ENCODE measurements at regions not wholly inside any gene's neighbourhood (a gene's known extent, or its start where the extent isn't known, plus 50 kb on each side); places are given as distances from the start of the nearest gene placed in this dataset.

- H3K4ac ChIP-seq (replicated peaks; ENCODE audit: insufficient read length, low read depth, low read length), result no peak overlapping the region
- H2AK5ac ChIP-seq (ENCODE audit: low read depth, low read length), result no peak overlapping the region
- H3K27me3 ChIP-seq (replicated peaks in 1 of 4; ENCODE audit: control insufficient read depth in 3 of 4, extremely low read depth in 1 of 4, insufficient read depth in 3 of 4, low read length in 3 of 4), result no peaks in the 10 kb centered on the region
- H2BK120ac ChIP-seq (replicated peaks; ENCODE audit: low read depth, low read length), result no peak overlapping the region
- no peak overlapping the region for H3K4me2 ChIP-seq (ENCODE audit: insufficient read depth in 1 of 2, low read depth in 2 of 2, low read length in 2 of 2)
- WGBS, 2 experiments (ENCODE audit: extremely low coverage in 1 of 2, insufficient coverage in 1 of 2, insufficient read length in 1 of 2, insufficient replicate concordance in 2 of 2, low coverage in 1 of 2, low lambda C conversion rate in 2 of 2, missing lambda C conversion rate in 1 of 2), result 0% methylated on average over 1 of the region's 1 CpG; no CpG with 5 or more reads in 1 of the 2 experiments
- no peak overlapping the region for H3K4me3 ChIP-seq (ENCODE audit: extremely low read depth in 1 of 4, insufficient read depth in 2 of 4, low read depth in 3 of 4, low read length in 4 of 4)
- H2AFZ ChIP-seq (ENCODE audit: low read length), result no peak overlapping the region
- H3K14ac ChIP-seq (ENCODE audit: insufficient read length), result no peak overlapping the region
- H3K79me1 ChIP-seq (ENCODE audit: low read depth, low read length), result no peaks in the 10 kb centered on the region
- no peak overlapping the region for H4K8ac ChIP-seq (ENCODE audit: extremely low read depth, insufficient read depth, low read length)
- H3K23ac ChIP-seq (ENCODE audit: insufficient read length), result no peak overlapping the region
- no peak overlapping the region for H2BK15ac ChIP-seq (ENCODE audit: low read length)
- ChIA-PET POLR2A (ENCODE audit: partially characterized antibody) (no interaction called here), CTCF (ENCODE audit: partially characterized antibody) (interaction anchor here (1.0 to 2.3 kb wide), 3 partner anchors 9 to 240 kb away, joined by 3 to 10 read pairs (median 3); no protein-coding TSS in a partner anchor)
- no peak overlapping the region for H3K9ac ChIP-seq (replicated peaks in 1 of 4; ENCODE audit: extremely low read depth in 1 of 4, low read depth in 3 of 4, low read length in 3 of 4)
- H3K36me3 ChIP-seq (ENCODE audit: control insufficient read depth in 2 of 4, insufficient read depth in 4 of 4, low read length in 3 of 4), result no peaks in the 10 kb centered on the region
- no peaks in the 10 kb centered on the region for H3K9me3 ChIP-seq (ENCODE audit: insufficient read depth in 2 of 2, low read depth in 1 of 2, low read length in 1 of 2)
- no peaks in the 10 kb centered on the region for H3K79me2 ChIP-seq (ENCODE audit: control insufficient read depth in 1 of 2, insufficient read depth in 2 of 2, low read length in 2 of 2)
- no peak overlapping the region for H3K27ac ChIP-seq (ENCODE audit: low read depth, low read length)
- no peak overlapping the region for H2BK20ac ChIP-seq (ENCODE audit: low read length)
- no peak for TF ChIP-seq SIRT6 (IDR thresholded peaks at IDR 0.05; ENCODE audit: low read length)
- TF ChIP-seq CTBP2 (IDR thresholded peaks at IDR 0.05; ENCODE audit: borderline replicate concordance, insufficient read depth, insufficient read length, low read length), result no peak
- TF ChIP-seq ASH2L (IDR thresholded peaks at IDR 0.05; ENCODE audit: low read length), result no peak
- TF ChIP-seq YY1 (IDR thresholded peaks at IDR 0.05; ENCODE audit: low read depth, low read length), result no peak
- DNase-seq (ENCODE audit: low read depth in 1 of 2, low spot score in 2 of 2), result no peak
- H4K20me1 ChIP-seq (replicated peaks in 1 of 2; ENCODE audit: control insufficient read depth in 1 of 2, insufficient read depth in 2 of 2, low read length in 2 of 2), result no peaks in the 10 kb centered on the region
- no peak overlapping the region for H4K91ac ChIP-seq (replicated peaks; ENCODE audit: insufficient read length, low read length)
- FAIRE-seq, result no peak
- H4K5ac ChIP-seq (ENCODE audit: insufficient read length, low read depth, low read length), result no peak overlapping the region
- H3K23me2 ChIP-seq (ENCODE audit: low read depth, low read length), result no peaks in the 10 kb centered on the region
- no peak overlapping the region for H3K56ac ChIP-seq (replicated peaks; ENCODE audit: insufficient read length, low read depth, low read length)
- H3K18ac ChIP-seq (ENCODE audit: extremely low read depth, low read length), result no peak overlapping the region
- no peak overlapping the region for H2BK12ac ChIP-seq (ENCODE audit: low read depth, low read length)
- H2BK5ac ChIP-seq (ENCODE audit: low read depth, low read length), result no peak overlapping the region
- H3K4me1 ChIP-seq (replicated peaks in 1 of 4; ENCODE audit: control insufficient read depth in 3 of 4, insufficient read depth in 4 of 4, low read length in 3 of 4), result no peaks in the 10 kb centered on the region
Observed at GRCh38 chr13:76644906-76645305, 241.3 kb downstream of the KCTD12 start.

All from H1 (cell line).